Kidney glomerular epithelial cell (primary cell): ENCODE measurements at regions not wholly inside any gene's neighbourhood (a gene's known extent, or its start where the extent isn't known, plus 50 kb on each side); places are given as distances from the start of the nearest gene placed in this dataset.
"Not testable (repeated sequence)": the region's sequence is repeated elsewhere in the genome, so short reads cannot be mapped to it uniquely, and the experiment has no call there.

Experiments
- DNase-seq: peaks from one replicate; lab custom pipeline; 2025; lab: John Stamatoyannopoulos, UW

GRCh38 chr7:81478664-81479063 is 291.2 kb downstream of the HGF start:
- peak; percentile 15 for DNase-seq

- DNase-seq: not testable (repeated sequence)
Measured at GRCh38 chr7:81478201-81478600, 291.6 kb downstream of the HGF start.

- DNase-seq: no peak
Measured at GRCh38 chr7:81473236-81473635, 296.6 kb downstream of the HGF start.

GRCh38 chr7:81470724-81471379 is 299.0 kb downstream of the HGF start:
- DNase-seq: no peak

- DNase-seq: peak; percentile 80
Measured at GRCh38 chr7:81469869-81470723, 299.8 kb downstream of the HGF start.

- DNase-seq: no peak
Measured at GRCh38 chr7:81469153-81469868, 300.5 kb downstream of the HGF start.

- no peak for DNase-seq
Measured at GRCh38 chr7:81468526-81468925, 301.3 kb downstream of the HGF start.

GRCh38 chr7:81467964-81468363 is 301.9 kb downstream of the HGF start:
- DNase-seq: no peak

GRCh38 chr7:81462672-81463071 is 307.2 kb downstream of the HGF start:
- peak; percentile 29 for DNase-seq

- no peak for DNase-seq
Measured at GRCh38 chr7:81460250-81461045, 309.4 kb downstream of the HGF start.

- no peak for DNase-seq
Measured at GRCh38 chr7:81459485-81459884, 310.4 kb downstream of the HGF start.

GRCh38 chr7:81457852-81458522 is 311.9 kb downstream of the HGF start:
- peak; percentile 55 for DNase-seq

- not testable (repeated sequence) for DNase-seq
Measured at GRCh38 chr7:81453770-81454169, 316.1 kb downstream of the HGF start.

- DNase-seq: no peak
Measured at GRCh38 chr7:81449105-81449504, 320.7 kb downstream of the HGF start.

GRCh38 chr7:81447351-81447952 is 322.4 kb downstream of the HGF start:
- peak; percentile 74 for DNase-seq

GRCh38 chr7:81446212-81446611 is 323.6 kb downstream of the HGF start:
- no peak for DNase-seq

GRCh38 chr7:81445462-81445861 is 324.4 kb downstream of the HGF start:
- no peak for DNase-seq

- no peak for DNase-seq
Measured at GRCh38 chr7:81441750-81442149, 328.1 kb downstream of the HGF start.

GRCh38 chr7:81439591-81439990 is 330.3 kb downstream of the HGF start:
- no peak for DNase-seq

- DNase-seq: not testable (repeated sequence)
Measured at GRCh38 chr7:81437160-81437559, 332.7 kb downstream of the HGF start.
